Stimulated activated CD4-positive, alpha-beta T cell treated with anti-CD3 and anti-CD28 coated beads, Interleukin-12 subunit alpha, Interleukin-12 subunit beta, amount 100 ng/mL, for 4 hours (primary cell): ENCODE measurements at regions not wholly inside any gene's neighbourhood (a gene's known extent, or its start where the extent isn't known, plus 50 kb on each side); places are given as distances from the start of the nearest gene placed in this dataset.

ENCODE experiments used
- DNase-seq: peaks from one replicate; pipeline ENCODE4 v3.0.0-alpha.2; 2020

- DNase-seq, result no peak
Measured at GRCh38 chr5:163963881-163964280, 458.5 kb downstream of the MAT2B start.

- DNase-seq, result no peak
Measured at GRCh38 chr5:163964671-163965070, 459.3 kb downstream of the MAT2B start.

GRCh38 chr5:163967268-163967667 lies 461.8 kb downstream of the MAT2B start:
- DNase-seq, result no peak

- DNase-seq, result no peak
Measured at GRCh38 chr5:163968651-163969050, 463.2 kb downstream of the MAT2B start.

GRCh38 chr5:163976696-163977095 lies 471.3 kb downstream of the MAT2B start:
- no peak for DNase-seq

GRCh38 chr5:163978897-163979296 lies 473.5 kb downstream of the MAT2B start:
- DNase-seq, result no peak

- DNase-seq, result no peak
Measured at GRCh38 chr5:163988566-163988965, 483.1 kb downstream of the MAT2B start.

GRCh38 chr5:163993126-163993525 lies 487.7 kb downstream of the MAT2B start:
- no peak for DNase-seq

- no peak for DNase-seq
Measured at GRCh38 chr5:163995206-163995605, 489.8 kb downstream of the MAT2B start.

- no peak for DNase-seq
Measured at GRCh38 chr5:163997965-163998364, 492.5 kb downstream of the MAT2B start.

- DNase-seq, result no peak
Measured at GRCh38 chr5:164000241-164000640, 494.8 kb downstream of the MAT2B start.

GRCh38 chr5:164000819-164001218 lies 495.4 kb downstream of the MAT2B start:
- no peak for DNase-seq

GRCh38 chr5:164002214-164002613 lies 496.8 kb downstream of the MAT2B start:
- no peak for DNase-seq

- DNase-seq, result no peak
Measured at GRCh38 chr5:164002628-164003027, 497.2 kb downstream of the MAT2B start.

- no peak for DNase-seq
Measured at GRCh38 chr5:164005071-164005470, 499.7 kb downstream of the MAT2B start.

GRCh38 chr5:164007064-164007463 lies 501.6 kb downstream of the MAT2B start:
- DNase-seq, result no peak

- DNase-seq, result no peak
Measured at GRCh38 chr5:164009621-164010020, 504.2 kb downstream of the MAT2B start.

- DNase-seq, result no peak
Measured at GRCh38 chr5:164010900-164011299, 505.5 kb downstream of the MAT2B start.

- DNase-seq, result no peak
Measured at GRCh38 chr5:164012371-164012770, 507.0 kb downstream of the MAT2B start.

- DNase-seq, result no peak
Measured at GRCh38 chr5:164013077-164013670, 507.8 kb downstream of the MAT2B start.

- no peak for DNase-seq
Measured at GRCh38 chr5:164020116-164020515, 514.7 kb downstream of the MAT2B start.

- no peak for DNase-seq
Measured at GRCh38 chr5:164027738-164028137, 522.3 kb downstream of the MAT2B start.

- no peak for DNase-seq
Measured at GRCh38 chr5:164038128-164038783, 532.8 kb downstream of the MAT2B start.

- no peak for DNase-seq
Measured at GRCh38 chr5:164041105-164041504, 535.7 kb downstream of the MAT2B start.

GRCh38 chr5:164048359-164048926 lies 543.0 kb downstream of the MAT2B start:
- no peak for DNase-seq
